ENCODE measurements at regions not wholly inside any gene's neighbourhood (a gene's known extent, or its start where the extent isn't known, plus 50 kb on each side); places are given as distances from the start of the nearest gene placed in this dataset.
"Not testable (repeated sequence)": the region's sequence is repeated elsewhere in the genome, so short reads cannot be mapped to it uniquely, and the experiment has no call there.

GRCh38 chr1:187848321-187848720 lies 1019.6 kb downstream of the PLA2G4A start:
- TF ChIP-seq, protein P1, sequence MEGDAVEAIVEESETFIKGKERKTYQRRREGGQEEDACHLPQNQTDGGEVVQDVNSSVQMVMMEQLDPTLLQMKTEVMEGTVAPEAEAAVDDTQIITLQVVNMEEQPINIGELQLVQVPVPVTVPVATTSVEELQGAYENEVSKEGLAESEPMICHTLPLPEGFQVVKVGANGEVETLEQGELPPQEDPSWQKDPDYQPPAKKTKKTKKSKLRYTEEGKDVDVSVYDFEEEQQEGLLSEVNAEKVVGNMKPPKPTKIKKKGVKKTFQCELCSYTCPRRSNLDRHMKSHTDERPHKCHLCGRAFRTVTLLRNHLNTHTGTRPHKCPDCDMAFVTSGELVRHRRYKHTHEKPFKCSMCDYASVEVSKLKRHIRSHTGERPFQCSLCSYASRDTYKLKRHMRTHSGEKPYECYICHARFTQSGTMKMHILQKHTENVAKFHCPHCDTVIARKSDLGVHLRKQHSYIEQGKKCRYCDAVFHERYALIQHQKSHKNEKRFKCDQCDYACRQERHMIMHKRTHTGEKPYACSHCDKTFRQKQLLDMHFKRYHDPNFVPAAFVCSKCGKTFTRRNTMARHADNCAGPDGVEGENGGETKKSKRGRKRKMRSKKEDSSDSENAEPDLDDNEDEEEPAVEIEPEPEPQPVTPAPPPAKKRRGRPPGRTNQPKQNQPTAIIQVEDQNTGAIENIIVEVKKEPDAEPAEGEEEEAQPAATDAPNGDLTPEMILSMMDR (IDR thresholded peaks at IDR 0.05): no peak
- no peak for TF ChIP-seq ZFX (IDR thresholded peaks at IDR 0.05; ENCODE audit: borderline replicate concordance)
- H3K27ac ChIP-seq: no peak overlapping the region

DNA sequence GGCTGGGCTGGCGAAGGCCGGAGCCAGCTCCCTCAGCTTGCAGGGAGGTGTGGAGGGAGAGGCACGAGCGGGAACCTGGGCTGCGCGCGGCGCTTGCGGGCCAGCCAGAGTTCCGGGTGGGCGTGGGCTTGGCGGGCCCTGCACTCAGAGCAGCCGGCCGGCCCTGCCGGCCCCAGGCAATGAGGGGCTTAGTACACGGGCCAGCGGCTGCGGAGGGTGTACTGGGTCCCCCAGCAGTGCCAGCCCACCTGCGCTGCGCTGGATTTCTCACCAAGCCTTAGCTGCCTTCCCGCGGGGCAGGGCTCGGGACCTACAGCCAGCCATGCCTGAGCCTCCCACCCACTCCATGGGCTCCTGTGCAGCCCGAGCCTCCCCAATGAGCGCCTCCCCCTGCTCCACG lies 1021.4 kb downstream of the PLA2G4A start:
- not testable (repeated sequence) for H3K27ac ChIP-seq

GRCh38 chr1:187853505-187853904 lies 1024.8 kb downstream of the PLA2G4A start:
- TF ChIP-seq, protein P1 (IDR thresholded peaks at IDR 0.05): no peak
- TF ChIP-seq ZFX (IDR thresholded peaks at IDR 0.05; ENCODE audit: borderline replicate concordance): no peak
- no peak overlapping the region for H3K27ac ChIP-seq

DNA sequence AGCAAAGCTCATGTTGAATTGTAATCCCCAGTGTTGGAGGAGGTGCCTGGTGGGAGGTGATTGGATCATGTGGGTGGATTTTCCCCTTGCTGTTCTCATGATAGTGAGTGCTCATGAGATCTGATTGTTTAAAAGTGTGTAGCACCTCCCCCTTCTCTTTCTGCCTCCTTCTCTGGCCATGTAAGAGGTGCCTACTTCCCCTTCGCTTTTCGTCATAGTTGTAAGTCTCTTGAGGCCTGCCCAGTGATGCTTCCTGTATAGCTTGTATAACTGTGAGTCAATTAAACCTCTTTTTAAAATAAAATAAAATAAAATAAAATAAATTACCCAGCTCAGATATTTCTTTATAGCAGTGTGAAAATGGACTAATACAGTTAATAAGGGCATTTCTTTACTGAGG lies 1025.7 kb downstream of the PLA2G4A start:
- TF ChIP-seq ZFX (IDR thresholded peaks at IDR 0.05; ENCODE audit: borderline replicate concordance): no peak
- TF ChIP-seq, protein P1 (IDR thresholded peaks at IDR 0.05): no peak
- H3K27ac ChIP-seq: no peak overlapping the region

- no peak overlapping the region for H3K27ac ChIP-seq
- TF ChIP-seq ZFX (IDR thresholded peaks at IDR 0.05; ENCODE audit: borderline replicate concordance): no peak
- TF ChIP-seq, protein P1 (IDR thresholded peaks at IDR 0.05): no peak
These were observed 1033.8 kb downstream of the PLA2G4A start for GRCh38 chr1:187862506-187862905.

DNA sequence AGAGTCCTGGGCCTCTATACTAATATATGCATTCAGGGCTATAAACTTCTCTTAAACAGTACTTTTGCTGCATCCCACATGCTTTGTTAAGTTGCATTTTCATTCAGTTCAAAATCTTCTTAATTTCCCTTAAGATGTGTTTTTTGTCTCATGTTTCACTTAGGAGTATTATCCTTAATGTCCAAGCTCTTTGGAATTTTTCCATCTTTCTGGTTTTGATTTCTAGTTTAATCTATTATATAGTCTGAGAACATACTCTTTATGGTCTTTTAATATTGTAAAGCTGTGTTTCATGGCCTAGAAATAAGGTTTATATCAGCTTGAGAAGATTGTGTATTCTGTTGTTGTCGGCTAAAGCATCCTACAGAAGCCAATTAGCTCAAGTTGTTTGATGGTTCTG lies 1041.8 kb downstream of the PLA2G4A start:
- TF ChIP-seq ZFX (IDR thresholded peaks at IDR 0.05; ENCODE audit: borderline replicate concordance): no peak
- TF ChIP-seq, protein P1 (IDR thresholded peaks at IDR 0.05): no peak
- H3K27ac ChIP-seq: no peak overlapping the region

- TF ChIP-seq, protein P1 (IDR thresholded peaks at IDR 0.05): no peak
- no peak for TF ChIP-seq ZFX (IDR thresholded peaks at IDR 0.05; ENCODE audit: borderline replicate concordance)
- H3K27ac ChIP-seq: no peak overlapping the region
These were observed 1042.6 kb downstream of the PLA2G4A start for GRCh38 chr1:187871177-187871845.

- H3K27ac ChIP-seq: no peak overlapping the region
- TF ChIP-seq ZFX (IDR thresholded peaks at IDR 0.05; ENCODE audit: borderline replicate concordance): no peak
- TF ChIP-seq, protein P1 (IDR thresholded peaks at IDR 0.05): no peak
These were observed 1043.8 kb downstream of the PLA2G4A start for GRCh38 chr1:187872550-187872949.

Data from 22Rv1 (cell line).